GM12875 (cell line): ENCODE measurements at regions not wholly inside any gene's neighbourhood (a gene's known extent, or its start where the extent isn't known, plus 50 kb on each side); places are given as distances from the start of the nearest gene placed in this dataset.
"Not testable (repeated sequence)": the region's sequence is repeated elsewhere in the genome, so short reads cannot be mapped to it uniquely, and the experiment has no call there.

Source experiments
- H3K4me3 ChIP-seq: one replicate; pipeline ENCODE4 v1.5.1; 2011; ENCODE audit warnings: low read depth, low read length, control low read depth
- TF ChIP-seq, protein P1 (sequence below): IDR thresholded peaks from 2 replicates; pipeline ENCODE4 v1.5.1; 2011; ENCODE audit warnings: low read depth, mild to moderate bottlenecking, control low read depth, inconsistent platforms, low read length, moderate library complexity, borderline replicate concordance; ENCODE audit not compliant: insufficient read depth

GRCh38 chr5:27451377-27451776, 413.0 kb upstream of the CDH9 start:
- TF ChIP-seq, protein P1, sequence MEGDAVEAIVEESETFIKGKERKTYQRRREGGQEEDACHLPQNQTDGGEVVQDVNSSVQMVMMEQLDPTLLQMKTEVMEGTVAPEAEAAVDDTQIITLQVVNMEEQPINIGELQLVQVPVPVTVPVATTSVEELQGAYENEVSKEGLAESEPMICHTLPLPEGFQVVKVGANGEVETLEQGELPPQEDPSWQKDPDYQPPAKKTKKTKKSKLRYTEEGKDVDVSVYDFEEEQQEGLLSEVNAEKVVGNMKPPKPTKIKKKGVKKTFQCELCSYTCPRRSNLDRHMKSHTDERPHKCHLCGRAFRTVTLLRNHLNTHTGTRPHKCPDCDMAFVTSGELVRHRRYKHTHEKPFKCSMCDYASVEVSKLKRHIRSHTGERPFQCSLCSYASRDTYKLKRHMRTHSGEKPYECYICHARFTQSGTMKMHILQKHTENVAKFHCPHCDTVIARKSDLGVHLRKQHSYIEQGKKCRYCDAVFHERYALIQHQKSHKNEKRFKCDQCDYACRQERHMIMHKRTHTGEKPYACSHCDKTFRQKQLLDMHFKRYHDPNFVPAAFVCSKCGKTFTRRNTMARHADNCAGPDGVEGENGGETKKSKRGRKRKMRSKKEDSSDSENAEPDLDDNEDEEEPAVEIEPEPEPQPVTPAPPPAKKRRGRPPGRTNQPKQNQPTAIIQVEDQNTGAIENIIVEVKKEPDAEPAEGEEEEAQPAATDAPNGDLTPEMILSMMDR = no peak
- H3K4me3 ChIP-seq = no peak overlapping the region

- H3K4me3 ChIP-seq = no peak overlapping the region
- TF ChIP-seq, protein P1 = no peak
These were observed 412.2 kb upstream of the CDH9 start for GRCh38 chr5:27450607-27451006.

DNA sequence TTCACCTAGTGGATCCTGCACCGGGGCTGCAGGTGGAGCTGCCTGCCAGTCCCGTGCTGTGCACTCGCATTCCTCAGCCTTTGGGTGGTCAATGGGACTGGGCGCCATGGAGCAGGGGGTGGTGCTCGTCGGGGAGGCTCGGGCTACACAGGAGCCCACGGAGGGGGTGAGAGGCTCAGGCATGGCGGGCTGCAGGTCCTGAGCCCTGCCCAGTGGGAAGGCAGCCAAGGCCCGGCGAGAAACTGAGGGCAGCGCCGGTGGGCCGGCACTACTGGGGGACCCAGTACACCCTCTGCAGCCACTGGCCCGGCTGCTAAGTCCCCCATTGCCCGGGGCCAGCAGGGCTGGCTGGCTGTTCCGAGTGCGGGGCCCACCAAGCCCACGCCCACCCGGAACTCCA, 401.0 kb upstream of the CDH9 start:
- not testable (repeated sequence) for H3K4me3 ChIP-seq

GRCh38 chr5:27437594-27438200, 399.3 kb upstream of the CDH9 start:
- TF ChIP-seq, protein P1 = no peak
- H3K4me3 ChIP-seq = no peak overlapping the region

DNA sequence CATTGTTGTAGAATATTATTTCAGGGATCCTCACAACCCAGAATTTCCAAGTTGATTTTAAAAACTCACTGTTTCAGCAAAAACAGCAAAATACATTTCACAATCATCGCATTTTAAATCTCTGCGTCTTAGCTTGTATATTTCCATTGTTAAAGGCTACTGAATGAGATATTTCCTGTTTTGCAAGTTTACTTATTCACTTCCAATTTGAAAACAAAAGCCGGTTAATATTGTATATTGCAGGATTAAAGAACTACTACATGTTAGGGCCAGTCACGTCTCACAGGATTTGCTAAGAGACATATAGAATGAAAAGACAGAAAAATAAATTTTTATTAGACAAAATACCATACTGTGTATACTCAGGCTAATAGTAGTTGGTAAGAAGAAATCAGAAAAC, 395.9 kb upstream of the CDH9 start:
- H3K4me3 ChIP-seq = no peak overlapping the region
- TF ChIP-seq, protein P1 = no peak

GRCh38 chr5:27414099-27414498, 375.7 kb upstream of the CDH9 start:
- TF ChIP-seq, protein P1 = no peak
- no peak overlapping the region for H3K4me3 ChIP-seq

GRCh38 chr5:27412384-27412783, 374.0 kb upstream of the CDH9 start:
- TF ChIP-seq, protein P1 = no peak
- no peak overlapping the region for H3K4me3 ChIP-seq

DNA sequence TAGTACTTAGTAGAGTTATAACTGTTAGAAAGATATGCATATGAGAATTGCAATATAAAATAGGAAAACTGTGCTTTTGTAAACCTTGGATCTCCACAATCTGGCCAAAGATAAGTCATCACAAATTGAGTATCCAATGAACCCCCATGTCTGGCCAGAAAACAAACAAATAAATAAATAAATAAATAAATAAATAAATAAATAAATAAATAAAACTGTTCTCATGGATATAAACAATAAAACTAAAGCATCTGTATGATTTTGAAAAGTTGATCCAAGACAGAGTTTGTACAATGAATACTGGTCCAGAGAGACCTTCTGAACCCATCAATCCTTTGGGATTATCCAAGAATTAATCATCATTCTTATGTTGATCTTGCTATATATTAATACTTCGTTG, 367.6 kb upstream of the CDH9 start:
- H3K4me3 ChIP-seq = no peak overlapping the region
- TF ChIP-seq, protein P1 = no peak
